Ishikawa (cell line): ENCODE measurements at regions not wholly inside any gene's neighbourhood (a gene's known extent, or its start where the extent isn't known, plus 50 kb on each side); places are given as distances from the start of the nearest gene placed in this dataset.

Source experiments
- CEBPB ChIP-seq: IDR thresholded peaks from 2 replicates; pipeline ENCODE4 v1.6.1; 2012
- CREB1 ChIP-seq: IDR thresholded peaks from 2 replicates; pipeline ENCODE4 v1.6.1; 2012; ENCODE audit warnings: low read depth
- EGR1 ChIP-seq: IDR thresholded peaks from 2 replicates; pipeline ENCODE4 v1.6.1; 2012
- EP300 ChIP-seq: IDR thresholded peaks from 2 replicates; pipeline ENCODE4 v1.6.1; 2012; ENCODE audit warnings: borderline replicate concordance
- FOXM1 ChIP-seq: IDR thresholded peaks from 2 replicates; pipeline ENCODE4 v1.6.1; 2012; ENCODE audit warnings: low read depth, borderline replicate concordance
- NFIC ChIP-seq: IDR thresholded peaks from 2 replicates; pipeline ENCODE4 v1.6.1; 2012
- RAD21 ChIP-seq: IDR thresholded peaks from 2 replicates; pipeline ENCODE4 v1.6.1; 2012; ENCODE audit warnings: low read depth
- TAF1 ChIP-seq: IDR thresholded peaks from 2 replicates; pipeline ENCODE4 v1.6.1; 2012; ENCODE audit warnings: low read depth, mild to moderate bottlenecking
- TCF12 ChIP-seq: IDR thresholded peaks from 2 replicates; pipeline ENCODE4 v1.6.1; 2012; ENCODE audit warnings: low read depth
- TEAD4 ChIP-seq: IDR thresholded peaks from 2 replicates; pipeline ENCODE4 v1.6.1; 2012
- USF1 ChIP-seq: IDR thresholded peaks from 2 replicates; pipeline ENCODE4 v1.6.1; 2012
- YY1 ChIP-seq: IDR thresholded peaks from 2 replicates; pipeline ENCODE4 v1.6.1; 2012; ENCODE audit warnings: low read depth
- ZBTB7A ChIP-seq: IDR thresholded peaks from 2 replicates; pipeline ENCODE4 v1.6.1; 2012; ENCODE audit warnings: low read depth
- TF ChIP-seq, protein P1 (sequence below): IDR thresholded peaks from 2 replicates; pipeline ENCODE4 v1.6.1; 2012; ENCODE audit warnings: low read depth, mild to moderate bottlenecking
- TF ChIP-seq, protein P2 (sequence below): IDR thresholded peaks from 2 replicates; pipeline ENCODE4 v1.6.1; 2012

DNA sequence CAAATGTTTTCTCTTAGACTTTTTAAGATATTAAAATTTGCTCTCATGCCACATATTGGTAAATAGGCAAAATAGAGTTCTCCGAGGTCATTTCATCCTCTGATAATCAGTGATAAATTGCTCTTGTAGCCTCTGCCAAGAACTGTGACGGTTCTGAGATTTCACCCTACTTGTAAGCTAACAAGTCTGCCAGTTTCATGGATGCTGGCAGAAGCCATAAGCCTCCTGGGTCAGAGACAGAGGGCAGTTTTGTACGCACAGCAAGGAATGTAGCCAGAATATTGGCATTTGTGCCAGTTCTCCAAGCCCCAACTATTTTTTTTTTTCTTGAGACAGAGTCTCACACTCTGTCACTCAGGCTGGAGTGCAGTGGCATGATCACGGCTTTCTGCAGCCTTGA lies 945.0 kb upstream of the WWC1 start:
- TF ChIP-seq, protein P1, sequence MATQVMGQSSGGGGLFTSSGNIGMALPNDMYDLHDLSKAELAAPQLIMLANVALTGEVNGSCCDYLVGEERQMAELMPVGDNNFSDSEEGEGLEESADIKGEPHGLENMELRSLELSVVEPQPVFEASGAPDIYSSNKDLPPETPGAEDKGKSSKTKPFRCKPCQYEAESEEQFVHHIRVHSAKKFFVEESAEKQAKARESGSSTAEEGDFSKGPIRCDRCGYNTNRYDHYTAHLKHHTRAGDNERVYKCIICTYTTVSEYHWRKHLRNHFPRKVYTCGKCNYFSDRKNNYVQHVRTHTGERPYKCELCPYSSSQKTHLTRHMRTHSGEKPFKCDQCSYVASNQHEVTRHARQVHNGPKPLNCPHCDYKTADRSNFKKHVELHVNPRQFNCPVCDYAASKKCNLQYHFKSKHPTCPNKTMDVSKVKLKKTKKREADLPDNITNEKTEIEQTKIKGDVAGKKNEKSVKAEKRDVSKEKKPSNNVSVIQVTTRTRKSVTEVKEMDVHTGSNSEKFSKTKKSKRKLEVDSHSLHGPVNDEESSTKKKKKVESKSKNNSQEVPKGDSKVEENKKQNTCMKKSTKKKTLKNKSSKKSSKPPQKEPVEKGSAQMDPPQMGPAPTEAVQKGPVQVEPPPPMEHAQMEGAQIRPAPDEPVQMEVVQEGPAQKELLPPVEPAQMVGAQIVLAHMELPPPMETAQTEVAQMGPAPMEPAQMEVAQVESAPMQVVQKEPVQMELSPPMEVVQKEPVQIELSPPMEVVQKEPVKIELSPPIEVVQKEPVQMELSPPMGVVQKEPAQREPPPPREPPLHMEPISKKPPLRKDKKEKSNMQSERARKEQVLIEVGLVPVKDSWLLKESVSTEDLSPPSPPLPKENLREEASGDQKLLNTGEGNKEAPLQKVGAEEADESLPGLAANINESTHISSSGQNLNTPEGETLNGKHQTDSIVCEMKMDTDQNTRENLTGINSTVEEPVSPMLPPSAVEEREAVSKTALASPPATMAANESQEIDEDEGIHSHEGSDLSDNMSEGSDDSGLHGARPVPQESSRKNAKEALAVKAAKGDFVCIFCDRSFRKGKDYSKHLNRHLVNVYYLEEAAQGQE: no peak
- TF ChIP-seq FOXM1 (no peak), NFIC (no peak), YY1 (no peak), TCF12 (no peak), ZBTB7A (no peak), TAF1 (no peak), EGR1 (no peak), CREB1 (no peak), EP300 (no peak), TEAD4 (no peak), USF1 (no peak), CEBPB (no peak), RAD21 (no peak)
- TF ChIP-seq, protein P2, sequence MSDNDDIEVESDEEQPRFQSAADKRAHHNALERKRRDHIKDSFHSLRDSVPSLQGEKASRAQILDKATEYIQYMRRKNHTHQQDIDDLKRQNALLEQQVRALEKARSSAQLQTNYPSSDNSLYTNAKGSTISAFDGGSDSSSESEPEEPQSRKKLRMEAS: no peak

DNA sequence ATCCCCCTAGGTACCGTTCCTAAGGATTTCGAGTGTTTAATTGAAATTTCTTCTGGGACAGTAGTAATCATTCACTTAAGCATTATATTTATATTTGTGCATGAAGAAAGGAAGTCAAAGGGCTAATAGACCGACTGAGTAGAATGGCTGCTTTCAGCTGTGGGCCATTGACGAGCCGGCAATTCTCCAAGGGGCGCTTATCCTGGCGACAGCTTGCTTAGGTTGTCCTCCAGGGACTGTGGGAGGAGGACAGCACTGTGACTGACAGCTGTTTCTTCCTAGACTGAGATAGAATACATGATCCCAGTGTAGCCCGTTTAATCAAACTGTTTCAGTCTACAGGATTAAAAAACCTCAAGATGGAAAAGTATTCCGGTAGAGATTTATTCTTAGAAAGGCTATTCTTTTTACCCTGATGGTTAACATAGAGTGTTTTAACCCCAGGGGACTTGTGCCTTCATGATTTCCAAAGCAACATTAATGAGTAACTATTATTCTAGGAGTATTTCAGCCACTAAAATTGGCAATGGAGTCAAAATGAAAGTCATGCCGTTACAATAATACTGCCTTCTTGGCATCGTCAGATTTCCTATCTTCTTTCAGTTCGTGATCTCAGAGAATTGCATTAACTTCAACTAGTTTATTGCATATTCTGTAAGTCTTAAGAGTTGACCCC lies 943.1 kb upstream of the WWC1 start:
- TF ChIP-seq, protein P2: no peak
- no peak for TF ChIP-seq USF1
- no peak for TF ChIP-seq ZBTB7A
- no peak for TF ChIP-seq TEAD4
- TF ChIP-seq NFIC: no peak

GRCh38 chr5:167348980-167349379 lies 942.5 kb upstream of the WWC1 start:
- TF ChIP-seq, protein P2: no peak
- TF ChIP-seq EGR1: no peak
- no peak for TF ChIP-seq RAD21
- TF ChIP-seq EP300: no peak
- no peak for TF ChIP-seq FOXM1
- TF ChIP-seq CREB1: no peak
- no peak for TF ChIP-seq YY1
- TF ChIP-seq CEBPB: no peak
- no peak for TF ChIP-seq ZBTB7A
- TF ChIP-seq TEAD4: no peak
- TF ChIP-seq TAF1: no peak
- TF ChIP-seq NFIC: no peak
- TF ChIP-seq USF1: no peak
- no peak for TF ChIP-seq TCF12
- TF ChIP-seq, protein P1: no peak

DNA sequence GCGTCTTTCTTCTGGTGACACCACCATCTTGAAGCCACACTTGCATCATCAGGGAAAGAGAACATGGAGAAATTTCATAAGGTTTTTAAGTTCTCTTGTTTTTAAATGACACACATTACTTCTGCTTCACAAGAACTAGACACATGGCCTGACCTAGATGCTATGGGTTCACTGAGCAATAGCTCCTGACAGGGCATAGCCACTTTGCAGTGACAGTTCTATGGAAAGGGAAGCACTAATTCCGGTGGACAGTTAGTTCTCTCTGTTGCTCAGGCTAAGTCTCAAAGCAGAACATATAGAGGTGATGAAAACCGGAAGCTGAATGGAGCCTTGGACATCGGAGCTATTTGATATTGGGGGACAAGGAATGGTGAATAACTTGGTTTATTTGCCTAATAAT lies 940.1 kb upstream of the WWC1 start:
- no peak for TF ChIP-seq ZBTB7A
- no peak for TF ChIP-seq EP300
- no peak for TF ChIP-seq RAD21

- TF ChIP-seq CREB1: no peak
- TF ChIP-seq, protein P2: no peak
Observed at GRCh38 chr5:167352801-167353200, 938.6 kb upstream of the WWC1 start.

GRCh38 chr5:167355346-167355745 lies 936.1 kb upstream of the WWC1 start:
- no peak for TF ChIP-seq FOXM1
- TF ChIP-seq EGR1: no peak
